Panc1 (cell line): ENCODE measurements at regions not wholly inside any gene's neighbourhood (a gene's known extent, or its start where the extent isn't known, plus 50 kb on each side); places are given as distances from the start of the nearest gene placed in this dataset.

ENCODE experiments used
- ATAC-seq: fragments of 200-7000 bp; cut with Tn5 transposase; 2 replicates; pipeline ENCODE4 v1.9.1; 2020; ENCODE audit warnings: mild to moderate bottlenecking, moderate library complexity
- BruUV-seq: library from RNA; stranded (reverse); fragments of 400-500 nt; replicated peaks from 2 replicates; lab custom pipeline; 2021; lab: Mats Ljungman, UMichigan
- CTCF ChIA-PET: fragments of 300-600 bp; sonication (Branson Sonifier 250); formaldehyde crosslinking; loops from one replicate; lab custom pipeline; 2022; ENCODE audit warnings: antibody characterized with exemption; lab: Charles Lee
- POLR2A ChIA-PET: fragments of 300-600 bp; sonication (Branson Sonifier 250); formaldehyde crosslinking; loops from one replicate; lab custom pipeline; 2022; ENCODE audit warnings: antibody characterized with exemption; lab: Charles Lee
- DNase-seq: peaks from one replicate; pipeline ENCODE4 v3.0.0-alpha.2; 2010; ENCODE audit warnings: low read depth, low spot score
- H3K27ac ChIP-seq: 2 replicates; pipeline ENCODE4 v1.5.1; 2011; ENCODE audit warnings: mild to moderate bottlenecking, low read length, inconsistent platforms
- H3K27me3 ChIP-seq: fragments of 200-500 bp; sonication (Bioruptor generic); 2 replicates; pipeline ENCODE4 v1.6.0; 2014; ENCODE audit warnings: low read length, inconsistent platforms; ENCODE audit not compliant: control insufficient read depth, insufficient read depth
- H3K36me3 ChIP-seq: fragments of 200-500 bp; sonication (Bioruptor generic); 2 replicates; pipeline ENCODE4 v1.5.1; 2014; ENCODE audit warnings: inconsistent platforms, mild to moderate bottlenecking, low read length, moderate library complexity; ENCODE audit not compliant: control insufficient read depth, insufficient read depth
- H3K4me1 ChIP-seq: 2 replicates; pipeline ENCODE4 v1.5.1; 2011; ENCODE audit warnings: inconsistent platforms, mild to moderate bottlenecking, low read length, moderate library complexity; ENCODE audit not compliant: control insufficient read depth, insufficient read depth
- H3K4me3 ChIP-seq, 2 experiments: 2 replicates each; pipeline ENCODE4 v1.5.1; 2011 to 2012; ENCODE audit warnings: low read depth in 2 of 2, low read length in 2 of 2, mild to moderate bottlenecking in 2 of 2, inconsistent platforms in 1 of 2, moderate library complexity in 1 of 2
- H3K9me3 ChIP-seq: fragments of 200-500 bp; sonication (Bioruptor generic); 2 replicates; pipeline ENCODE4 v1.5.1; 2014; ENCODE audit warnings: low read depth, mild to moderate bottlenecking, inconsistent platforms, low read length, moderate library complexity; ENCODE audit not compliant: control insufficient read depth, insufficient read depth
- POLR2AphosphoS5 ChIP-seq: IDR thresholded peaks from 2 replicates; pipeline ENCODE4 v1.6.1; 2012; ENCODE audit warnings: mild to moderate bottlenecking, low read depth, low read length, moderate library complexity
- REST ChIP-seq, 2 experiments: IDR thresholded peaks; 2 replicates each; pipeline ENCODE4 v1.6.1; 2011 to 2012; ENCODE audit warnings: low read depth in 2 of 2, control low read depth in 1 of 2, low read length in 1 of 2, mild to moderate bottlenecking in 1 of 2, moderate library complexity in 1 of 2; ENCODE audit not compliant: insufficient read depth in 1 of 2
- SIN3A ChIP-seq: IDR thresholded peaks from 2 replicates; pipeline ENCODE4 v1.6.1; 2012; ENCODE audit warnings: low read depth, mild to moderate bottlenecking, low read length, moderate library complexity, borderline replicate concordance; ENCODE audit not compliant: insufficient read depth
- TCF7L2 ChIP-seq: IDR thresholded peaks from 2 replicates; pipeline ENCODE4 v1.6.1; 2011; ENCODE audit warnings: mild to moderate bottlenecking, low read depth, low read length, inconsistent platforms
- in situ Hi-C: cut with HindIII; loops from 2 replicates; pipeline ENCODE4 v1.10.0; 2016; ENCODE audit warnings: low sequenced_read_pairs, low pct_unique_long_range_greater_than_20kb
- intact Hi-C: fragments of 100-400 bp; cut with micrococcal nuclease; formaldehyde crosslinking; loops from one replicate; pipeline ENCODE4 v1.10.0; 2022; ENCODE audit not compliant: unreplicated experiment
- TF ChIP-seq, protein P1 (sequence below): fragments of 450-650 bp; IDR thresholded peaks from 2 replicates; pipeline ENCODE4 v1.5.1; 2017; ENCODE audit warnings: mild to moderate bottlenecking

DNA sequence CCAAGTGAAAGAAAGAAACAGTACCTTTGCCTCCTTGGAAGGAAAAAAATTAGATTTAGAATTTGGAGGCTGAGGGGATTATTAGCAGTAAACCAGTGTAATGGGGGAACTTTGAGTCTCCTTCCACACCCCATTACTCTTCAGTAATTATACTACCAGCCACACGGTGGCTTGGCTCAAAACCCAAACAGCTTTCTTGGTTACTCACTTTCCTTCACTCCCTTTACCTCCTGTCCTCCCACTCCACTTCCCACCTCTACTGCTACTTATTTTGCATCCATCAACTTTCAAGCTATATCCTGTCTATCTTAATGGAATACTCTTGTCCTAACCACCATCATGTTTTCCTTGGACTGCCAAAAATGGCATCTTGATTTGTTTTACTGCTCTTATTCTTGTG is 310.6 kb upstream of the AADAT start:
- Histone ChIP-seq H3K27me3 (no peaks in the 10 kb centered on the region), H3K27ac (no peak overlapping the region), H3K36me3 (no peaks in the 10 kb centered on the region), H3K4me3 (no peak overlapping the region), H3K9me3 (no peaks in the 10 kb centered on the region), H3K4me1 (no peaks in the 10 kb centered on the region)
- ATAC-seq (no peak), DNase-seq (no peak)
- TF ChIP-seq POLR2AphosphoS5 (no peak), SIN3A (no peak), TCF7L2 (no peak), REST (IDR thresholded peaks at IDR 0.05; ENCODE audit: insufficient read depth in 1 of 2, low read depth in 2 of 2, low read length in 1 of 2) (no peak)
- TF ChIP-seq, protein P1, sequence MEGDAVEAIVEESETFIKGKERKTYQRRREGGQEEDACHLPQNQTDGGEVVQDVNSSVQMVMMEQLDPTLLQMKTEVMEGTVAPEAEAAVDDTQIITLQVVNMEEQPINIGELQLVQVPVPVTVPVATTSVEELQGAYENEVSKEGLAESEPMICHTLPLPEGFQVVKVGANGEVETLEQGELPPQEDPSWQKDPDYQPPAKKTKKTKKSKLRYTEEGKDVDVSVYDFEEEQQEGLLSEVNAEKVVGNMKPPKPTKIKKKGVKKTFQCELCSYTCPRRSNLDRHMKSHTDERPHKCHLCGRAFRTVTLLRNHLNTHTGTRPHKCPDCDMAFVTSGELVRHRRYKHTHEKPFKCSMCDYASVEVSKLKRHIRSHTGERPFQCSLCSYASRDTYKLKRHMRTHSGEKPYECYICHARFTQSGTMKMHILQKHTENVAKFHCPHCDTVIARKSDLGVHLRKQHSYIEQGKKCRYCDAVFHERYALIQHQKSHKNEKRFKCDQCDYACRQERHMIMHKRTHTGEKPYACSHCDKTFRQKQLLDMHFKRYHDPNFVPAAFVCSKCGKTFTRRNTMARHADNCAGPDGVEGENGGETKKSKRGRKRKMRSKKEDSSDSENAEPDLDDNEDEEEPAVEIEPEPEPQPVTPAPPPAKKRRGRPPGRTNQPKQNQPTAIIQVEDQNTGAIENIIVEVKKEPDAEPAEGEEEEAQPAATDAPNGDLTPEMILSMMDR = no peak
- BruUV-seq = no TSS peak
- CTCF ChIA-PET = no interaction called here
- intact Hi-C loops (no loop called here), in situ Hi-C loops (no loop called here)
- POLR2A ChIA-PET = no interaction called here

- Histone ChIP-seq H3K4me3 (no peak overlapping the region), H3K4me1 (no peaks in the 10 kb centered on the region), H3K27me3 (no peaks in the 10 kb centered on the region), H3K27ac (no peak overlapping the region), H3K9me3 (no peaks in the 10 kb centered on the region), H3K36me3 (no peaks in the 10 kb centered on the region)
- no TSS peak for BruUV-seq
- ChIA-PET CTCF (no interaction called here), POLR2A (no interaction called here)
- in situ Hi-C loops (no loop called here), intact Hi-C loops (no loop called here)
- ATAC-seq (no peak; the same call in 1 of the 2 replicates), DNase-seq (no peak)
- no peak for TF ChIP-seq POLR2AphosphoS5
- TF ChIP-seq TCF7L2 = no peak
- TF ChIP-seq, protein P1 = no peak
- no peak for TF ChIP-seq SIN3A
- no peak for TF ChIP-seq REST (IDR thresholded peaks at IDR 0.05; ENCODE audit: insufficient read depth in 1 of 2, low read depth in 2 of 2, low read length in 1 of 2)
Observed at GRCh38 chr4:170399581-170400293, 310.0 kb upstream of the AADAT start.
